NCI-H1417 (cell line): ENCODE measurements at regions not wholly inside any gene's neighbourhood (a gene's known extent, or its start where the extent isn't known, plus 50 kb on each side); places are given as distances from the start of the nearest gene placed in this dataset.
A peak's percentile ranks its signal among the peaks of the same experiment; 100 is the strongest.
"Not testable (repeated sequence)": the region's sequence is repeated elsewhere in the genome, so short reads cannot be mapped to it uniquely, and the experiment has no call there.

ENCODE experiments used
- DNase-seq, 3 experiments: peaks; one replicate each; lab custom pipeline; 2025; lab: John Stamatoyannopoulos, UW

DNA sequence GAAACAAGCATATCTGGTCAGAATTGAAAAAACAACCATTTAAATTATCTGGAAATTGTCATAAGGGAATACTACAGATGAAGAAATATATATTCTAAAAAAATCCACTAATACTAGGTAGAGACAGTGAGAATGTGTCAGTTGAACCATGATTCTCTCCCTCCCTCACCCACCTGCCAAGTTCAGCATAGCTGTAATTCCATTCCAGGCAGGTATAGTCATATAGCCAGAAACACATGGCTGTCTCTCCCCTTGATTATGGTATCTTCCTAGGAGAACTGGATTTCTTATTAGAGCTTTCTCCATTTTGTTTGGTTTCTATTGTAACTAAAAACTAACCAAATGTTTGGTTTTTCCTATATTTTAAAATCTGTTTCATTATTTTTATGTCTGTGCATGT is 509.2 kb downstream of the CDH10 start:
- DNase-seq = no peak

- DNase-seq = no peak
These were observed 503.7 kb downstream of the CDH10 start for GRCh38 chr5:24141046-24141445.

DNA sequence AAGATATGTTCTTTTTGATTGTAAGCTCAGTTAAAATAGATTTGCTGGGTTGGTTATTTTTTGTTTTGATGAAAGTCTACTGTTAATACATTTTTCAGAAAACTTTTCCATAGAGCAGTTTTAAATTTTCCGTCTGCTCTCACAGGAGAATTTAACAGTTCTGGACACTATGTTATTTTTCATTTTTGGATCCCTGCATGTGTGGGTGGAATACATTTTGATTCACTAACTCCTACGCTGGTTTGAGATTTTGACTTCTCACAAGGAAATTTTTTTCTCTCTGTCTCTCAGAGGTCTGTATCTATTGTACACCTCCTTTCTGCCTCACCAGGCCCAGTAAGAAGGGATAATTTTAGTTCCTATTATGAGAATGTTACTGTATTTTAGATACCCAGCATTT is 502.4 kb downstream of the CDH10 start:
- no peak for DNase-seq

GRCh38 chr5:24145806-24146205 is 499.0 kb downstream of the CDH10 start:
- DNase-seq = no peak

DNA sequence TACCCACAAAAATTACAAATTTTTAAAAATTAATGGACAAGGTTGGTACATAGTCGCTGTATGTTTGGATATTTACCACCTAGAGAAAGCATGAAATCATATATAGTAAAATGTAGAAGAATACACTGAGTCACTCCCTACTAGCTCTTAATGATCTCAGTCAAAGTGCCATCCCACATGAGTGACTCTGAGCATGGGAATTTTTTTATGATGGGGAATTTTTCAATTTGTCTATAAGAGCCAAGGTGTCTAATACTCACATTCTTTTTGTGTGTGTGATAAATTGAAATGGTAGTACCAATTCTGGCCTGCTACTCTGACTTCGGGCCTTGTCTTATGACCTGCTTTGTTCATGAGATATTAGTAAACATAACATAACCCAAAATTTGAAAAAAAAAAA is 483.2 kb downstream of the CDH10 start:
- no peak for DNase-seq

GRCh38 chr5:24162343-24162742 is 482.4 kb downstream of the CDH10 start:
- DNase-seq = no peak

DNA sequence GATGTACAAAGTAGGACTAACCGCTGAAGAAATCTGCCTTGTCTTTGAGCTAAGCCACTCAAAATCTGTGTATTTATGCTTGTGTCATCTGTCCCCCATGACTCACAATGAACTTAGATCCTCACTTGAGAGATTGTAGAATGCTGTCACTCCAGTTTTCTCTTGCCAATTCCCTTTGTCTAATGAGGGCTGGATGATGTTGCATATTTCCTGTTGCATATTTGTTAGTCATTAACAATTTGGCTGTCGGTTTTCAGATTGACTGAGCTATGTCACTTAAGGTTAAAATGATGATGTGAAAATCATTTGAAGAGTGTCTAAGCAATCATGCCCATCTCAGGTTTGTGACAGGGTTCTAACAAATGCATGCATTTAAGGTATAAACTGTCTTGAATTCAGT is 481.7 kb downstream of the CDH10 start:
- DNase-seq = peak in 1 of 3 experiments; percentile 28

- DNase-seq = peak in 1 of 3 experiments; percentile 33
These were observed 477.0 kb downstream of the CDH10 start for GRCh38 chr5:24167806-24168205.

DNA sequence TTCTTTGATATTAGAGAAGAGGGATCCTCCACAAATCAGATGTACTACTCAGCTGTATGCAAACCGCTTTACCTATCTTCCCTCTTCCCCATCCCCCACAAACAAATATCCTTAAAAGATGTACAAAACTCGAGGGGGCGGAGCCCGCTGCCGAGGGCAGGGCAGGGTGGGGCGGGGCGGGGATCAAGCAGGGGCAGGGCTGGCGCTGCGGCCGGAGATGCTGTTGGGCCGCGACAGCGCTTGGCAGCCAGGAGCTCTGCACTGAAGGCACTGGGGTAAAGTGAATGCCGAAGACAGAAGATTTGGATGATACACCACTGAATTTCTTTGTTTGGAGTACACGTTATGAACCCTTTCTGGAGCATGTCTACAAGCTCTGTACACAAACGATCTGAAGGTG is 474.8 kb downstream of the CDH10 start:
- DNase-seq = no peak

GRCh38 chr5:24170930-24171329 is 473.8 kb downstream of the CDH10 start:
- DNase-seq = not testable (repeated sequence)

GRCh38 chr5:24177821-24178220 is 467.0 kb downstream of the CDH10 start:
- DNase-seq = no peak

- DNase-seq = no peak
These were observed 460.8 kb downstream of the CDH10 start for GRCh38 chr5:24183981-24184380.

- DNase-seq = no peak
These were observed 456.4 kb downstream of the CDH10 start for GRCh38 chr5:24188216-24188925.

DNA sequence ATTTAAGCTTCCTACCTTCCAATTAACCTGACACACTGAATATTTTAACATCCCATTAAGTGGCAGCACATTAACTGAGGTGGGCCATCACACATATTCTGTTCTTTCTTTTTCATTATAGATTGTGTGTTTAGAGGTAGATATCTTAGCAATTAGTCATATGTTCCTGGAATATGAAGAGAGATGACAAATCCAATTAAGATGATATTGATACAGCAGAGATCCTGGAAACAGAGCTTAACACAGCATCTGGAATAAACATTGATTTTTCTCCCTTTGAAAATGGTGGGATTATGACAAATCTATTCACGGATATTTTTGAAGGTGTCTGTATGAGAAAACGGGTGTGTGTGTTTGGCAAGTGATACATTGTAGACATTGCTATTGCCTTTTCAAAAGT is 448.0 kb downstream of the CDH10 start:
- DNase-seq = no peak

- DNase-seq = peak in 2 of 3 experiments; percentile 41 to 85
These were observed 436.1 kb downstream of the CDH10 start for GRCh38 chr5:24208686-24209106.

GRCh38 chr5:24215114-24215513 is 429.7 kb downstream of the CDH10 start:
- no peak for DNase-seq

DNA sequence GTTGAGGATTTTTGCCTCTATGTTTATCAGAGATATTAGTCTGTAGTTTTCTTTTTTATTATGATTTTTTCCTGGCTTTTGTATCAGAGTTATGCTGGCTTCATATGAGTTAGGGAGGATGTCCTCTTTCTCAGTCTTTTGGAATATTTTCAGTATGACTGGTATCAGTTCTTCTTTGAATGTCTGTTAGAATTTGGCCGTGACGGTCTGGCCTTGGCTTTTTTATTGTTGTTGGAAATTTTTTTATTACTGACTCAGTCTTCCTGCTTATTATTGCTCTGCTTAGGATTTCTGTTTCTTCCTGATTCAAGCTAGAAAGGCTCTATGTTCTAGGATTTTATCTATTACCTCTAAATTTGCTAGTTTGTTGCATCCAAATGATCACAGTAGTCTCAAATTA is 421.9 kb downstream of the CDH10 start:
- no peak for DNase-seq

DNA sequence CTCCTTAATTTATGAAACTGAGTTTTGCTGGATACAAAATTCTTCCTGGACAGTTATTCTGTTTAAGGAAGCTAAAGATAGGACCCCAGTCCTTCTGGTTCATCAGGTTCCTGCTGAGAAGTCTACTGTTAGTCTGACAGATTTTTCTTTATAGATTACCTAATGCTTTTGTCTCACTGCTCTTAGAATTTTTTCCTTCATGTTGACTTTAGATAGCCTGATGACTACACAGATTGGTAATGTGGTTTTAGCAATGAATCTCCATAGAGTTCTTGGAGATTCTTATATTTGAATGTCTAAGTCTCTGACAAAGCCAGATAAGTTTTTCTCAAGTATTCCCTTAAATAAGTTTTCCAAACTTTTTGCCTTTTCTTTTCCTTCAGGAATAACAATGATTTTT is 419.7 kb downstream of the CDH10 start:
- peak in 1 of 3 experiments; percentile 22 for DNase-seq

DNA sequence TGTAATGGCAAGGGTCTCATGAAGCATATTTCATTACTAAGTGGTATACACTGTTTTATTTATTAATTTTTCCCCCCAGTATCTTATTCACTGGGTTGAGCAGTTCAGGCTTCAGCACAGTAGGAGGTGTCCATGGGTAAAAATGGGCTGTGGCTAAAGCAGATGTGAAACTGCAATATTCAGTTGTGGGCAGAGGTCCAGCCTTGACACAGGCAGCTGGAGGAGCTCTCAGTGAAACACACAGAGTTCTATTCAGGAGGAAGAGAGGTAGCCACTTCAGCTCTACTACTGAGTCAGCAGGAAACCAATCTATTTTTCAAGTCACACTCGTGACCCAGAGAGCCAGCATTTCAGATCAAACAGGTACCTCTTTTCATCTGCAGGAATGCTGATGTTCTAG is 418.3 kb downstream of the CDH10 start:
- no peak for DNase-seq

DNA sequence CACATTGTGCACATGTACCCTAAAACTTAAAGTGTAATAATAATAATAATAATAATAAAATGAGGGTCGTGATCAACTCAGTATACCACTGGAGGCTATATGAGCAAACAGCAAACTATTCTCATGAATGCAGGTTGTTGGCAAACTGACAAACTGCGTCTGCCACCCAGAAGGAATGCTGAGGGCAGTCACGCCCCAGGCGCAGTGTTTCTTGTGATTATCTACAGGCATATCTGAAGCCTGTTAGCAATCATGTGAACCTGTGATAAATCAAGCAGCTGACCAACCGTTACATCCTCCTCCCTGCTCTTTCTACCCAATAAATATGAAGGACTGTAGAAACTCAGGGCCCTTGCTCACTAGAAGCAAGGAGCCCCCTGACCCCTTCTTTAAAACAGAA is 416.9 kb downstream of the CDH10 start:
- not testable (repeated sequence) for DNase-seq

DNA sequence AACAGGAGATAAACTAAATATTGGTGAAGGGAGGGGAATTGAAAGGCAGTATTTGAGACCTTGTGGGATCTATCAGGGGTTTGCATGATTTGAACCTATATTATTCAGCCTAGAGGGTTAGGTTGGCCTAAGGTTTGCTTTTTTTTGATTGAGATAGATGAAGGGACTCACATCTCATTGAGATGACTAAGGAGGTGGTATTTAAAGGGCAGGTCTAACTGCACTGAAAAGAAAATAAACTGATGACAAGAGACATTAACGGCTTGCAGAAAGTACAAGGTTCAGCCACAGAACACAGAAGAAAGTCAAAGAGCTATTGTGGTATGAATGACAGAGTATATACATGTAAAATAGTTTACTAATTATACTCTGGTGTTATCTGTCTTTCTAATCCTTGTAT is 412.7 kb downstream of the CDH10 start:
- no peak for DNase-seq

GRCh38 chr5:24232929-24233498 is 411.8 kb downstream of the CDH10 start:
- peak in 1 of 3 experiments; percentile 52 for DNase-seq

GRCh38 chr5:24235946-24236345 is 408.8 kb downstream of the CDH10 start:
- no peak for DNase-seq

GRCh38 chr5:24245821-24246220 is 399.0 kb downstream of the CDH10 start:
- DNase-seq = no peak
